GM12878 (cell line): ENCODE measurements at regions not wholly inside any gene's neighbourhood (a gene's known extent, or its start where the extent isn't known, plus 50 kb on each side); places are given as distances from the start of the nearest gene placed in this dataset.

Experiments used
- ATAC-seq: fragments of 200-7000 bp; cut with Tn5 transposase; 3 replicates; pipeline ENCODE4 v1.9.1; 2020; ENCODE audit warnings: mild to moderate bottlenecking, moderate library complexity
- BruUV-seq: library from RNA; stranded (reverse); fragments of 400-500 nt; replicated peaks from 2 replicates; lab custom pipeline; 2021; lab: Mats Ljungman, UMichigan
- CTCF ChIA-PET: fragments of 300-600 bp; sonication (Branson Sonifier 250); formaldehyde crosslinking; extraction: SDS; loops from one replicate; lab custom pipeline; 2021; ENCODE audit warnings: inconsistent platforms; lab: Yijun Ruan, JAX
- POLR2A ChIA-PET: fragments of 350-600 bp; formaldehyde crosslinking; extraction: SDS; loops from one replicate; lab custom pipeline; 2021; ENCODE audit warnings: inconsistent platforms; lab: Charles Lee
- RAD21 ChIA-PET: fragments of 300-600 bp; sonication (Branson Sonifier 250); formaldehyde crosslinking; loops from one replicate; lab custom pipeline; 2023; ENCODE audit warnings: antibody characterized with exemption; ENCODE audit not compliant: unreplicated experiment; lab: Charles Lee
- SMC1A ChIA-PET: fragments of 300-600 bp; sonication (Branson Sonifier 250); formaldehyde crosslinking; loops from one replicate; lab custom pipeline; 2023; ENCODE audit not compliant: unreplicated experiment, uncharacterized antibody; lab: Charles Lee
- DNase-seq: peaks from one replicate; pipeline ENCODE4 v3.0.0-alpha.2; 2011; ENCODE audit warnings: low read depth, low spot score
- FAIRE-seq: peaks from 3 replicates; lab custom pipeline; 2011; peaks lifted over from hg19 to GRCh38; lab: Jason Lieb, UNC
- H2AFZ ChIP-seq: 2 replicates; pipeline ENCODE4 v1.6.0; 2011; ENCODE audit warnings: low read depth, low read length, control low read depth; ENCODE audit not compliant: control insufficient read depth
- H3K27ac ChIP-seq: 2 replicates; pipeline ENCODE4 v1.5.1; 2011; ENCODE audit warnings: control low read depth; ENCODE audit not compliant: control insufficient read depth, insufficient read depth
- H3K27me3 ChIP-seq, 2 experiments: replicated peaks in 1 of 2; 2 replicates each; pipeline versions ENCODE4 v1.6.0 to v1.6.1; 2011; ENCODE audit warnings: low read length in 1 of 2; ENCODE audit not compliant: control insufficient read depth in 2 of 2, insufficient read depth in 2 of 2
- H3K36me3 ChIP-seq, 2 experiments: 2 replicates each; pipeline ENCODE4 v1.5.1; 2011; ENCODE audit warnings: low read length in 1 of 2; ENCODE audit not compliant: control insufficient read depth in 2 of 2, insufficient read depth in 2 of 2
- H3K4me1 ChIP-seq: 2 replicates; pipeline ENCODE4 v1.6.1; 2011; ENCODE audit warnings: mild to moderate bottlenecking, low read length, moderate library complexity, mixed read lengths; ENCODE audit not compliant: control insufficient read depth, insufficient read depth
- H3K4me2 ChIP-seq: 2 replicates; pipeline ENCODE4 v1.6.0; 2011; ENCODE audit warnings: control low read depth; ENCODE audit not compliant: control insufficient read depth, insufficient read depth
- H3K4me3 ChIP-seq: fragments of 200-600 bp; sonication (generic); 2 replicates; pipeline ENCODE4 v1.5.1; 2016
- H3K79me2 ChIP-seq: 2 replicates; pipeline ENCODE4 v1.6.0; 2011; ENCODE audit warnings: low read length; ENCODE audit not compliant: control insufficient read depth, insufficient read depth
- H3K9ac ChIP-seq: 2 replicates; pipeline ENCODE4 v1.8.0; 2011; ENCODE audit warnings: low read length, control low read depth, mixed read lengths; ENCODE audit not compliant: control insufficient read depth, insufficient read depth
- H3K9me3 ChIP-seq: replicated peaks from 3 replicates; pipeline ENCODE4 v1.5.1; 2011; ENCODE audit warnings: mild to moderate bottlenecking, low read length; ENCODE audit not compliant: control insufficient read depth, insufficient read depth
- H4K20me1 ChIP-seq: 2 replicates; pipeline ENCODE4 v1.6.0; 2011; ENCODE audit not compliant: control insufficient read depth, insufficient read depth
- BHLHE40 ChIP-seq, 2 experiments: fragments of 450-650 bp in 1 of 2; IDR thresholded peaks; 2 replicates each; pipeline ENCODE4 v1.6.1; 2011 to 2017; ENCODE audit warnings: low read depth in 2 of 2, borderline replicate concordance in 1 of 2, improper control_type of control experiment in 1 of 2, low read length in 1 of 2, mild to moderate bottlenecking in 1 of 2
- CUX1 ChIP-seq: IDR thresholded peaks from 2 replicates; pipeline ENCODE4 v1.6.1; 2012; ENCODE audit warnings: improper control_type of control experiment, low read depth, low read length; ENCODE audit not compliant: insufficient replicate concordance
- FOS ChIP-seq: IDR thresholded peaks from 3 replicates; pipeline ENCODE4 v1.6.1; 2011; ENCODE audit warnings: borderline replicate concordance; ENCODE audit not compliant: insufficient read length; ENCODE audit errors: extremely low read depth
- KLF5 ChIP-seq: fragments of 450-650 bp; IDR thresholded peaks from 2 replicates; pipeline ENCODE4 v1.6.1; 2014; ENCODE audit warnings: mild to moderate bottlenecking; ENCODE audit not compliant: partially characterized antibody
- TBL1XR1 ChIP-seq: IDR thresholded peaks from 2 replicates; pipeline ENCODE4 v1.6.1; 2012; ENCODE audit warnings: low read depth, low read length, improper control_type of control experiment
- ZNF274 ChIP-seq: IDR thresholded peaks from one replicate; pipeline ENCODE4 v1.8.0; 2011; ENCODE audit not compliant: insufficient read length, insufficient read depth
- WGBS: methylation state at CpG from one replicate; pipeline ENCODE4 v1.1.6; 2016; ENCODE audit warnings: low lambda C conversion rate; ENCODE audit not compliant: insufficient replicate concordance, insufficient coverage; ENCODE audit errors: missing lambda C conversion rate; 5-methylcytosine and 5-hydroxymethylcytosine counted together
- in situ Hi-C: fragments of 300-500 bp; cut with MboI; formaldehyde crosslinking; loops from 9 replicates; pipeline ENCODE4 v1.14.3; 2018; ENCODE audit warnings: mixed read lengths
- intact Hi-C: fragments of 100-400 bp; cut with micrococcal nuclease; formaldehyde crosslinking; loops from one replicate; pipeline ENCODE4 v1.14.2; 2022; ENCODE audit not compliant: unreplicated experiment
- TF ChIP-seq, protein P1 (sequence below), 3 experiments: IDR thresholded peaks in 2 of 3; conservative IDR thresholded peaks in 1 of 3; 2 replicates each; pipeline ENCODE4 v1.5.1; 2011; ENCODE audit warnings: low read depth in 3 of 3, low read length in 3 of 3, mild to moderate bottlenecking in 3 of 3, control low read depth in 2 of 3, moderate library complexity in 2 of 3, inconsistent platforms in 1 of 3, mixed read lengths in 1 of 3; ENCODE audit not compliant: control insufficient read depth in 2 of 3, insufficient read depth in 1 of 3; ENCODE audit errors: extremely low read depth in 1 of 3
- TF ChIP-seq, protein P2 (sequence below): fragments of 450-650 bp; IDR thresholded peaks from 2 replicates; pipeline ENCODE4 v1.6.1; 2017; ENCODE audit warnings: mild to moderate bottlenecking, low read depth, inconsistent platforms; ENCODE audit not compliant: poor library complexity, severe bottlenecking

- TF ChIP-seq, protein P1, sequence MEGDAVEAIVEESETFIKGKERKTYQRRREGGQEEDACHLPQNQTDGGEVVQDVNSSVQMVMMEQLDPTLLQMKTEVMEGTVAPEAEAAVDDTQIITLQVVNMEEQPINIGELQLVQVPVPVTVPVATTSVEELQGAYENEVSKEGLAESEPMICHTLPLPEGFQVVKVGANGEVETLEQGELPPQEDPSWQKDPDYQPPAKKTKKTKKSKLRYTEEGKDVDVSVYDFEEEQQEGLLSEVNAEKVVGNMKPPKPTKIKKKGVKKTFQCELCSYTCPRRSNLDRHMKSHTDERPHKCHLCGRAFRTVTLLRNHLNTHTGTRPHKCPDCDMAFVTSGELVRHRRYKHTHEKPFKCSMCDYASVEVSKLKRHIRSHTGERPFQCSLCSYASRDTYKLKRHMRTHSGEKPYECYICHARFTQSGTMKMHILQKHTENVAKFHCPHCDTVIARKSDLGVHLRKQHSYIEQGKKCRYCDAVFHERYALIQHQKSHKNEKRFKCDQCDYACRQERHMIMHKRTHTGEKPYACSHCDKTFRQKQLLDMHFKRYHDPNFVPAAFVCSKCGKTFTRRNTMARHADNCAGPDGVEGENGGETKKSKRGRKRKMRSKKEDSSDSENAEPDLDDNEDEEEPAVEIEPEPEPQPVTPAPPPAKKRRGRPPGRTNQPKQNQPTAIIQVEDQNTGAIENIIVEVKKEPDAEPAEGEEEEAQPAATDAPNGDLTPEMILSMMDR (IDR thresholded peaks at IDR 0.05 in 2 of 3, conservative IDR thresholded peaks at IDR 0.05 in 1 of 3; ENCODE audit: control insufficient read depth in 2 of 3, extremely low read depth in 1 of 3, insufficient read depth in 1 of 3, low read depth in 3 of 3, low read length in 3 of 3): no peak
- TF ChIP-seq TBL1XR1: no peak
- TF ChIP-seq KLF5: no peak
- TF ChIP-seq, protein P2, sequence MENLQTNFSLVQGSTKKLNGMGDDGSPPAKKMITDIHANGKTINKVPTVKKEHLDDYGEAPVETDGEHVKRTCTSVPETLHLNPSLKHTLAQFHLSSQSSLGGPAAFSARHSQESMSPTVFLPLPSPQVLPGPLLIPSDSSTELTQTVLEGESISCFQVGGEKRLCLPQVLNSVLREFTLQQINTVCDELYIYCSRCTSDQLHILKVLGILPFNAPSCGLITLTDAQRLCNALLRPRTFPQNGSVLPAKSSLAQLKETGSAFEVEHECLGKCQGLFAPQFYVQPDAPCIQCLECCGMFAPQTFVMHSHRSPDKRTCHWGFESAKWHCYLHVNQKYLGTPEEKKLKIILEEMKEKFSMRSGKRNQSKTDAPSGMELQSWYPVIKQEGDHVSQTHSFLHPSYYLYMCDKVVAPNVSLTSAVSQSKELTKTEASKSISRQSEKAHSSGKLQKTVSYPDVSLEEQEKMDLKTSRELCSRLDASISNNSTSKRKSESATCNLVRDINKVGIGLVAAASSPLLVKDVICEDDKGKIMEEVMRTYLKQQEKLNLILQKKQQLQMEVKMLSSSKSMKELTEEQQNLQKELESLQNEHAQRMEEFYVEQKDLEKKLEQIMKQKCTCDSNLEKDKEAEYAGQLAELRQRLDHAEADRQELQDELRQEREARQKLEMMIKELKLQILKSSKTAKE: no peak
- TF ChIP-seq, all 136 proteins: peak for 0
Measured at GRCh38 chr5:19018822-19019221, 969.2 kb downstream of the CDH18 start (continued).

- no peak overlapping the region for H3K4me3 ChIP-seq
- SMC1A ChIA-PET: no interaction called here
- ATAC-seq (no peak), DNase-seq (no peak), FAIRE-seq (no peak)
- no TSS peak for BruUV-seq
- H3K9me3 ChIP-seq: no peaks in the 10 kb centered on the region
- no peak overlapping the region for H2AFZ ChIP-seq
- H3K79me2 ChIP-seq: no peaks in the 10 kb centered on the region
- CTCF ChIA-PET: interaction anchor here (0.6 to 1.4 kb wide), 2 partner anchors 12 to 15 kb away, joined by 3 to 4 read pairs; no protein-coding TSS in a partner anchor
- H3K27ac ChIP-seq: no peak overlapping the region
- H3K9ac ChIP-seq: no peak overlapping the region
- H3K4me1 ChIP-seq: no peaks in the 10 kb centered on the region
- RAD21 ChIA-PET: no interaction called here
- no peaks in the 10 kb centered on the region for H3K27me3 ChIP-seq
- POLR2A ChIA-PET: no interaction called here
- intact Hi-C loops: no loop called here
- H3K4me2 ChIP-seq: no peak overlapping the region
- H4K20me1 ChIP-seq: no peaks in the 10 kb centered on the region
- in situ Hi-C loops: no loop called here
- 0% methylated on average over 3 of the region's 3 CpGs for WGBS
- no peaks in the 10 kb centered on the region for H3K36me3 ChIP-seq
- TF ChIP-seq BHLHE40 (IDR thresholded peaks at IDR 0.05; ENCODE audit: borderline replicate concordance in 1 of 2, low read depth in 2 of 2, low read length in 1 of 2): no peak
- TF ChIP-seq ZNF274: no peak
- no peak for TF ChIP-seq FOS
- no peak for TF ChIP-seq CUX1
Measured at GRCh38 chr5:19031491-19031890, 956.5 kb downstream of the CDH18 start.
